Progenitor cell of endocrine pancreas (in vitro differentiated cells): ENCODE measurements at regions not wholly inside any gene's neighbourhood (a gene's known extent, or its start where the extent isn't known, plus 50 kb on each side); places are given as distances from the start of the nearest gene placed in this dataset.

Experiments
- DNase-seq: peaks from one replicate; pipeline ENCODE4 v3.0.0; 2021; ENCODE audit warnings: low spot score; ENCODE audit not compliant: unreplicated experiment
- H3K27ac Mint-ChIP-seq: 2 replicates; pipeline ENCODE4 v1.8.0; 2021; ENCODE audit warnings: mild to moderate bottlenecking, moderate library complexity, mixed read lengths
- H3K27me3 Mint-ChIP-seq: 2 replicates; pipeline ENCODE4 v1.8.0; 2021; ENCODE audit warnings: mixed read lengths
- H3K36me3 Mint-ChIP-seq: 2 replicates; pipeline ENCODE4 v1.8.0; 2022; ENCODE audit warnings: mixed read lengths; ENCODE audit not compliant: insufficient read depth
- H3K4me1 Mint-ChIP-seq: 2 replicates; pipeline ENCODE4 v1.8.0; 2021; ENCODE audit warnings: low read depth, mixed read lengths
- H3K4me3 Mint-ChIP-seq: 2 replicates; pipeline ENCODE4 v1.8.0; 2021; ENCODE audit warnings: low read depth, mild to moderate bottlenecking, moderate library complexity, mixed read lengths
- H3K9me3 Mint-ChIP-seq: 2 replicates; pipeline ENCODE4 v1.8.0; 2021; ENCODE audit warnings: low read depth, mixed read lengths
- TF ChIP-seq, protein P1 (sequence below): fragments of 200-600 bp; sonication (generic); IDR thresholded peaks from one replicate; pipeline ENCODE4 v1.5.0; 2021; ENCODE audit warnings: antibody characterized with exemption, mild to moderate bottlenecking; ENCODE audit not compliant: unreplicated experiment

DNA sequence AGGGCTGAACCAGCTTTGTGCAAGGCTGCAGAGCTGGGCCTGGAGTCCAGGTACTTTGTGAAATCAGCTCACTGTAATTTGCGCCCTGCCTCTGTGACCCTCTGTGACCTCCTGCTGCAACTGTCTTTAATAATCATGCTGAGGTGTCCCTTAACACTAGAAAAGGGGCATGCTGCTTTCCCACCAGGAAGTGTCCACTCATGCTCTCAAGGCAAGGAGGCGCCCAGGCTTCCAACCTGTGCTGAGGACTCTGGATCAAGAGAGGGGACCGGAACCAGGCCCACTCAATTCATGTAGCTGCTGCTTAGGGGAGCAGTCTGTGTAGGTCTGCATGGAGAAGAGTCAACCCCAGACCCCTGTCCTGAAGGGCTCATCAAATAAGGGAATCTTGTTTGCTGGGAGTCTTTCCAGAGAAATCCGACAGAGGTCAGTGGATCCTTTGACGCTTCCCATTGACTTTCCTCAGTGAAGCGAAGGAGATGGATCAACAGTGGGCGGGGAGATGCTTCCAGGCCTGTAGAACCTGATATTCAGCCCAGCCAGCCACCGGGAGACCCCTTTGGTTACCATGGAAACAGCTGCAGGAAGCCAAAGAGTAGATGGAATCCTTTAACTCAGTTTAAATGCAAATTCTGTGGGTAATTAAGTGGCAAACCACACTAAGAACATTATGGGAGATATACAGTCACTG lies 945.9 kb downstream of the GRID1 start:
- Mint-ChIP-seq H3K9me3 (no peaks in the 10 kb centered on the region), H3K36me3 (no peaks in the 10 kb centered on the region), H3K4me3 (no peak overlapping the region), H3K4me1 (peaks cover 2% of the 10 kb centered on the region), H3K27me3 (no peaks in the 10 kb centered on the region), H3K27ac (no peak overlapping the region)
- DNase-seq: no peak
- TF ChIP-seq, protein P1, sequence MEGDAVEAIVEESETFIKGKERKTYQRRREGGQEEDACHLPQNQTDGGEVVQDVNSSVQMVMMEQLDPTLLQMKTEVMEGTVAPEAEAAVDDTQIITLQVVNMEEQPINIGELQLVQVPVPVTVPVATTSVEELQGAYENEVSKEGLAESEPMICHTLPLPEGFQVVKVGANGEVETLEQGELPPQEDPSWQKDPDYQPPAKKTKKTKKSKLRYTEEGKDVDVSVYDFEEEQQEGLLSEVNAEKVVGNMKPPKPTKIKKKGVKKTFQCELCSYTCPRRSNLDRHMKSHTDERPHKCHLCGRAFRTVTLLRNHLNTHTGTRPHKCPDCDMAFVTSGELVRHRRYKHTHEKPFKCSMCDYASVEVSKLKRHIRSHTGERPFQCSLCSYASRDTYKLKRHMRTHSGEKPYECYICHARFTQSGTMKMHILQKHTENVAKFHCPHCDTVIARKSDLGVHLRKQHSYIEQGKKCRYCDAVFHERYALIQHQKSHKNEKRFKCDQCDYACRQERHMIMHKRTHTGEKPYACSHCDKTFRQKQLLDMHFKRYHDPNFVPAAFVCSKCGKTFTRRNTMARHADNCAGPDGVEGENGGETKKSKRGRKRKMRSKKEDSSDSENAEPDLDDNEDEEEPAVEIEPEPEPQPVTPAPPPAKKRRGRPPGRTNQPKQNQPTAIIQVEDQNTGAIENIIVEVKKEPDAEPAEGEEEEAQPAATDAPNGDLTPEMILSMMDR: no peak

DNA sequence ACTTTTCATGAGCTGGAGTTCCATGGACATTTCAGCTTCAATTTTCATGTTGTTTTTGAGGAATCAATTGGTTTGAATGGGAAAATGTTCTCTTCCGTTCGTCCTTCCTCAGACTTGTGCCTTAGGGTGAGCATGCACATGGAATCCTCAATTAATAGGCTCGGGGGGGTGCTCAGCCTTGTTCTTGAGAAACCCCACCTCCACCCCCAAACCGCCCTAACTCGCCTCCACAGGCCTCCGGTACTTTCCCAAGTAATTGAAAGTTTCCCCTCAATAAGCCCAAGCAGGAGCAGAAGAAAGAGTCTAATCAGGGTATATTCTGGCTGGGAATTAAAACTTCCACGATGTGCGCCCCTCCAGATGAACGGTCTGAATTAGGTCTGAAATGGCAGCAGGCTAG lies 945.2 kb downstream of the GRID1 start:
- Mint-ChIP-seq H3K27me3 (no peaks in the 10 kb centered on the region), H3K36me3 (no peaks in the 10 kb centered on the region), H3K9me3 (no peaks in the 10 kb centered on the region), H3K27ac (no peak overlapping the region), H3K4me3 (no peak overlapping the region), H3K4me1 (peaks cover 2% of the 10 kb centered on the region)
- no peak for DNase-seq
- TF ChIP-seq, protein P1: no peak

DNA sequence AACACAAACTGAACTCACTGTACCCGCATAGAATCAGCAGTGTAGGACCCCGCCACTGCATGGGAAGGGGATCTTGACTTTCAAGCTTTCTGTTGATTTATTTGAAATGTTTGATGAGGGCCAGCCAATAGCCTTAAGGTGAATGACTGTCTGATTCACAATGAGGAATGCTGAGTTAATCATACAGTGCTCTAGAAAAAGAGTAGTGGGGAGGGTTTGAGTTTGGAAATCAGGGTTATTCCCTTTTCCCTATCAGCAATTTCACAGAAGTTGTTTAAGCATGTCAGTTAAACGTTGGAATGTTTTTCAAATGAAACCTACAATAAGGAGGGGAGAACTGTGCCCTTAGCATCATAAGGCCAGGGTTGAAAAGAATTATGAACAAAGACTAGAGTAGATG lies 937.5 kb downstream of the GRID1 start:
- peaks cover 5% of the 10 kb centered on the region for H3K27me3 Mint-ChIP-seq
- TF ChIP-seq, protein P1: no peak
- no peaks in the 10 kb centered on the region for H3K36me3 Mint-ChIP-seq
- no peak overlapping the region for H3K27ac Mint-ChIP-seq
- no peaks in the 10 kb centered on the region for H3K9me3 Mint-ChIP-seq
- no peak overlapping the region for H3K4me3 Mint-ChIP-seq
- no peaks in the 10 kb centered on the region for H3K4me1 Mint-ChIP-seq
- DNase-seq: no peak

DNA sequence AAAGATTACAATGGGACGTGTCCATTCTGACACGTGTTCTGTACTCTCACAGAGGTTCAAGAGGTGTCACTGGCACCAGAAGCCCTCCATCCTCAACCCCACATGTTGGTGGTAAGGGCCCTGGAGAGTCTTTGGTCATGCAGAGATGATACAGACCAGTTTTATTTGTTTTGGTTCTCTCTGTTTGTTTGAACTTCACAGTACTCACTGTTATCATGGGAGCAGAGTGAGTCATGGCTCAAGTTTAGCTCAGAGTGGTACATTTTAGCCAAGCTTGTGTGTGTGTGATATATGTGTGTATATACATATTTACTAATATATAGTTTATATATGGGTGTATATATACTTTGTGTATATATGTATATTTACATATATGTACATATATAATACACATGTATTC lies 935.6 kb downstream of the GRID1 start:
- Mint-ChIP-seq H3K9me3 (no peaks in the 10 kb centered on the region), H3K4me3 (no peak overlapping the region), H3K27ac (no peak overlapping the region), H3K4me1 (no peaks in the 10 kb centered on the region), H3K36me3 (no peaks in the 10 kb centered on the region), H3K27me3 (peaks cover 5% of the 10 kb centered on the region)
- TF ChIP-seq, protein P1: no peak
- DNase-seq: no peak

DNA sequence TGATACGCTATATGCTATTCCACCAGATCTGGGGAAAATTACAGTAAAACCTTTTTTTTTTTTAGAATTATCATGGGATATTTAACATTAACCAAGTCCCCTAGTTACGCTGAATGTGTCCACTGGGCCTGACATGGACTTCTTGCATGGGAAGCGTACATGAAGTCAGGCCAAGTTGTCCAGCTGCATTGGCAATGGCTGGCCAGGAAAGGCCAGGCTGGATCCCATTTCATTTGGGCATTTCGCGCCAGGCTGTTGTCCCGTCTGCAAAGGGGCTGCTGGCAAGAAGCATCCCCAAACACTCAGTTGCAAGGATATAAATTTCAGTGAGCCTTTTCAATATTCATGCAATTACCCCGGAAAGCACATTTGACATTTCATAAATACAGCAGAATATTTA lies 933.3 kb downstream of the GRID1 start:
- Mint-ChIP-seq H3K4me3 (no peak overlapping the region), H3K36me3 (no peaks in the 10 kb centered on the region), H3K4me1 (no peaks in the 10 kb centered on the region), H3K9me3 (no peaks in the 10 kb centered on the region), H3K27ac (no peak overlapping the region), H3K27me3 (peaks cover 11% of the 10 kb centered on the region)
- TF ChIP-seq, protein P1: no peak
- no peak for DNase-seq
